ENCODE measurements at regions not wholly inside any gene's neighbourhood (a gene's known extent, or its start where the extent isn't known, plus 50 kb on each side); places are given as distances from the start of the nearest gene placed in this dataset.
"Not testable (repeated sequence)": the region's sequence is repeated elsewhere in the genome, so short reads cannot be mapped to it uniquely, and the experiment has no call there.

GRCh38 chr2:238771218-238771617 is 76.7 kb upstream of the TWIST2 start:
- DNase-seq: no peak

- DNase-seq: no peak
Measured at GRCh38 chr2:238771639-238772038, 76.2 kb upstream of the TWIST2 start.

- no peak for DNase-seq
Measured at GRCh38 chr2:238772635-238773297, 75.1 kb upstream of the TWIST2 start.

- DNase-seq: no peak
Measured at GRCh38 chr2:238773472-238773871, 74.4 kb upstream of the TWIST2 start.

- no peak for DNase-seq
Measured at GRCh38 chr2:238774071-238774470, 73.8 kb upstream of the TWIST2 start.

GRCh38 chr2:238774980-238775509 is 72.8 kb upstream of the TWIST2 start:
- no peak for DNase-seq

GRCh38 chr2:238775591-238775990 is 72.3 kb upstream of the TWIST2 start:
- DNase-seq: no peak

- no peak for DNase-seq
Measured at GRCh38 chr2:238776003-238776760, 71.7 kb upstream of the TWIST2 start.

- DNase-seq: not testable (repeated sequence)
Measured at GRCh38 chr2:238776761-238777046, 71.2 kb upstream of the TWIST2 start.

GRCh38 chr2:238777369-238778067 is 70.4 kb upstream of the TWIST2 start:
- DNase-seq: no peak

GRCh38 chr2:238784671-238785527 is 63.0 kb upstream of the TWIST2 start:
- DNase-seq: no peak

GRCh38 chr2:238785528-238785860 is 62.4 kb upstream of the TWIST2 start:
- no peak for DNase-seq

GRCh38 chr2:238786379-238786778 is 61.5 kb upstream of the TWIST2 start:
- no peak for DNase-seq

- DNase-seq: no peak
Measured at GRCh38 chr2:238786792-238787490, 60.9 kb upstream of the TWIST2 start.

- DNase-seq: no peak
Measured at GRCh38 chr2:238787501-238787900, 60.4 kb upstream of the TWIST2 start.

GRCh38 chr2:238789317-238789806 is 58.5 kb upstream of the TWIST2 start:
- no peak for DNase-seq

GRCh38 chr2:238790126-238790832 is 57.6 kb upstream of the TWIST2 start:
- no peak for DNase-seq

GRCh38 chr2:238790833-238791230 is 57.1 kb upstream of the TWIST2 start:
- DNase-seq: no peak

- DNase-seq: no peak
Measured at GRCh38 chr2:238791354-238791753, 56.5 kb upstream of the TWIST2 start.

- DNase-seq: no peak
Measured at GRCh38 chr2:238793306-238793705, 54.6 kb upstream of the TWIST2 start.

GRCh38 chr2:238793801-238794449 is 54.0 kb upstream of the TWIST2 start:
- no peak for DNase-seq
